ENCODE measurements at regions not wholly inside any gene's neighbourhood (a gene's known extent, or its start where the extent isn't known, plus 50 kb on each side); places are given as distances from the start of the nearest gene placed in this dataset.

DNA sequence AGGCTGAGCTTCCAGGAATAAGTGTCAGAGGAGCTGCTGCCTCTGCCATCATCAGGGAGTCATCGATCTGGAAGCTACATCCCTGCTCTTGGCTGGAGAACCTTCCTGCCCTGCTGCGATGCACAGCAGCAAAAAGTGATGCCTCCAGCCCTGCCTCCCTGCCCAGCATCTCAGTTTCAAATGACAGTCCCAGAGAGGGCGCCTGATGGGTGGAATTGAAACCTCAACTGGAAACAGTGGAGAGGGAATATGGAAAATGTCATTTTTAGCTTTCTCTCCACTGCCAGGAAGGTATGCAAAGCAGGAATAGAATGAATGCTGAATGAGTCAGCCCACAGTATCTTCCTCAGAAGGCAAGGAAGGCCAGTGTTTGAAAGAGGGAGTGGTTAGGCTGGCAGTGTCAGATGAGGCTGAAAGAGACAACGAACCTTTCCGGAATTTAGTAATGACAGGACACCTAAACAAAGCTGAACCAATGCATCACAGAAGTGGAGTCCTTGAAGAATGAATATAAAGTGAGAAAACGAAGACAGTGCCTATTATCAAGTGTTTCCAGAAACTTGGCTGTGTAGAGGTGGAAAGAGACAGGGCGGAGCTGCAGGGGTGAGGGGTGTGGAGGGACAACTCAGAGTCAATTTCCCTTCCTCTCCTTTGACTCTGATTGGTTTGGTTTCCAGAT, 153.9 kb upstream of the NDUFV2 start:
- no peak for ATAC-seq
- TF ChIP-seq, protein P1, sequence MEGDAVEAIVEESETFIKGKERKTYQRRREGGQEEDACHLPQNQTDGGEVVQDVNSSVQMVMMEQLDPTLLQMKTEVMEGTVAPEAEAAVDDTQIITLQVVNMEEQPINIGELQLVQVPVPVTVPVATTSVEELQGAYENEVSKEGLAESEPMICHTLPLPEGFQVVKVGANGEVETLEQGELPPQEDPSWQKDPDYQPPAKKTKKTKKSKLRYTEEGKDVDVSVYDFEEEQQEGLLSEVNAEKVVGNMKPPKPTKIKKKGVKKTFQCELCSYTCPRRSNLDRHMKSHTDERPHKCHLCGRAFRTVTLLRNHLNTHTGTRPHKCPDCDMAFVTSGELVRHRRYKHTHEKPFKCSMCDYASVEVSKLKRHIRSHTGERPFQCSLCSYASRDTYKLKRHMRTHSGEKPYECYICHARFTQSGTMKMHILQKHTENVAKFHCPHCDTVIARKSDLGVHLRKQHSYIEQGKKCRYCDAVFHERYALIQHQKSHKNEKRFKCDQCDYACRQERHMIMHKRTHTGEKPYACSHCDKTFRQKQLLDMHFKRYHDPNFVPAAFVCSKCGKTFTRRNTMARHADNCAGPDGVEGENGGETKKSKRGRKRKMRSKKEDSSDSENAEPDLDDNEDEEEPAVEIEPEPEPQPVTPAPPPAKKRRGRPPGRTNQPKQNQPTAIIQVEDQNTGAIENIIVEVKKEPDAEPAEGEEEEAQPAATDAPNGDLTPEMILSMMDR (IDR thresholded peaks at IDR 0.05) = no peak
- Mint-ChIP-seq H3K27me3 (no peaks in the 10 kb centered on the region), H3K4me3 (no peak overlapping the region), H3K27ac (no peak overlapping the region), H3K4me1 (ENCODE audit: low read depth) (peaks cover 5% of the 10 kb centered on the region), H3K9me3 (no peaks in the 10 kb centered on the region), H3K36me3 (ENCODE audit: low read depth) (no peaks in the 10 kb centered on the region)
- ChIA-PET CTCF (no interaction called here), POLR2A (interaction anchor here (0.6 kb wide), 1 partner anchor 26 kb away, joined by 4 read pairs; no protein-coding TSS in a partner anchor)
- DNase-seq = no peak
- intact Hi-C loops (cut with micrococcal nuclease) = no loop called here

DNA sequence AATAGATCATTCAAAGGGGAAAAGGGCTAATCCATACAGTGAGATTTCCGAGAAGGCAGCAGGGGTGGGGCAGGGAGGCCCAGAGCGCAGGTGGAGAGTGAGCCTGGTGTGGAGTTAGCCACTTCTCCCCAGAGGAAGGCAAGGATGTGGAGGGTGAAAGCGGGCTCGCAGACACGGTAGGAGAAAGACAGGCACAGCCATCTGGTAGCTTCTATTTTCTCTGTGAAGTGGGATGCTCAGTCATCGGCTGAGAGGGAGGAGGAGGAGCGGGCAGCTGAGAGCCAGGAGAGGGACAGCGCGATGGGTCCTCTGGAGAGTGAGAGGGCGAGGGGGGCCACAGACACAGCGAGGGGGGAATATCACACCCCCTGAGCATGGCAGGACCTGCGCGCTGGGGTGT, 153.3 kb upstream of the NDUFV2 start:
- Mint-ChIP-seq H3K36me3 (ENCODE audit: low read depth) (no peaks in the 10 kb centered on the region), H3K4me3 (no peak overlapping the region), H3K27me3 (no peaks in the 10 kb centered on the region), H3K4me1 (ENCODE audit: low read depth) (peaks cover 5% of the 10 kb centered on the region), H3K27ac (no peak overlapping the region), H3K9me3 (no peaks in the 10 kb centered on the region)
- intact Hi-C loops (cut with micrococcal nuclease) = no loop called here
- POLR2A ChIA-PET = interaction anchor here (0.6 kb wide), 1 partner anchor 26 kb away, joined by 4 read pairs; no protein-coding TSS in a partner anchor
- no peak for DNase-seq
- CTCF ChIA-PET = no interaction called here
- ATAC-seq = no peak
- TF ChIP-seq, protein P1 (IDR thresholded peaks at IDR 0.05) = no peak

DNA sequence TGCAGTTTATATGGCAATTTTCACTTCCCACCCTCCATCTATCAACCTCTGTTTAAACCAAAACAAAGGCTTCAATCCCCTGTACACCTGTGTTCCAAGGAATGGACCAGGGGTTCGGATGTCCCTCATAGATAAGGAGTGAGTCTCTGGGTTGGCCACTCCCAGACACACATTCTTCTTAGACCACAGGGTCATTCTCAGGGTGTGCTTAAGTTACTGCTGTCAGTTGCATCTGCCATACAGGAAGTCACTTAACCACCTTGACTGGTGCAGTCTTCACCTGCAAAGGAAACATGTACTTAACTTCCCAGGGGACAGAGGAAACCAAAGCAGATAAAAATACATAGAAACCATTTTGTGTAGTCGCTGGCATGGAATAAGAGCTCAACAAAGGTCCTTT, 151.0 kb upstream of the NDUFV2 start:
- CTCF ChIA-PET = no interaction called here

DNA sequence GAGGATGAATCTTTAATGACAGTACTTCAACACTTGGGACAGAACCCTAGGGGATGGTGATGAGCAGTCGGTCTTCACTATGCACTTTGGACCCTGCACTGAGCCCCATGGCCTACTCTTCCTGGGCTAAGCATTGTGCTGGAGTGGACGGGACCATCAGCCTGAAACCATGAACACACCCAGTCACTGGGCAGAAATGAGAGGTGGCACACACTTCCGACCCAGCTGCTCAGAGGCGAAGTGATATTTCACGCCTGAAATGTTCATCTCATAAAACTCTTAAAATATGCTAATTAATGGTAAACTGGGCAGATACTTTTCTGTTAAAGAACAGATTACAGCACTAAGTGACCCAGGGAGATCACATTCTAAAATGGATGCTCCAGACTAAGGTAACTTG, 150.3 kb upstream of the NDUFV2 start:
- H3K4me3 Mint-ChIP-seq = no peak overlapping the region
- intact Hi-C loops (cut with micrococcal nuclease) = no loop called here
- no peaks in the 10 kb centered on the region for H3K9me3 Mint-ChIP-seq
- TF ChIP-seq, protein P1 (IDR thresholded peaks at IDR 0.05) = no peak
- ATAC-seq (no peak), DNase-seq (no peak)
- CTCF ChIA-PET = no interaction called here
- H3K4me1 Mint-ChIP-seq (ENCODE audit: low read depth) = peaks cover 5% of the 10 kb centered on the region
- H3K27ac Mint-ChIP-seq = no peak overlapping the region
- H3K36me3 Mint-ChIP-seq (ENCODE audit: low read depth) = no peaks in the 10 kb centered on the region
- H3K27me3 Mint-ChIP-seq = no peaks in the 10 kb centered on the region
- POLR2A ChIA-PET = no interaction called here

More for the DNA sequence above, 151.0 kb upstream of the NDUFV2 start:
- TF ChIP-seq, protein P1 (IDR thresholded peaks at IDR 0.05) = no peak
- H3K4me1 Mint-ChIP-seq (ENCODE audit: low read depth) = peaks cover 5% of the 10 kb centered on the region
- no peaks in the 10 kb centered on the region for H3K9me3 Mint-ChIP-seq
- no peaks in the 10 kb centered on the region for H3K36me3 Mint-ChIP-seq (ENCODE audit: low read depth)
- intact Hi-C loops (cut with micrococcal nuclease) = no loop called here
- H3K4me3 Mint-ChIP-seq = no peak overlapping the region
- no peak for DNase-seq
- POLR2A ChIA-PET = no interaction called here
- H3K27me3 Mint-ChIP-seq = no peaks in the 10 kb centered on the region
- no peak overlapping the region for H3K27ac Mint-ChIP-seq
- ATAC-seq = no peak

DNA sequence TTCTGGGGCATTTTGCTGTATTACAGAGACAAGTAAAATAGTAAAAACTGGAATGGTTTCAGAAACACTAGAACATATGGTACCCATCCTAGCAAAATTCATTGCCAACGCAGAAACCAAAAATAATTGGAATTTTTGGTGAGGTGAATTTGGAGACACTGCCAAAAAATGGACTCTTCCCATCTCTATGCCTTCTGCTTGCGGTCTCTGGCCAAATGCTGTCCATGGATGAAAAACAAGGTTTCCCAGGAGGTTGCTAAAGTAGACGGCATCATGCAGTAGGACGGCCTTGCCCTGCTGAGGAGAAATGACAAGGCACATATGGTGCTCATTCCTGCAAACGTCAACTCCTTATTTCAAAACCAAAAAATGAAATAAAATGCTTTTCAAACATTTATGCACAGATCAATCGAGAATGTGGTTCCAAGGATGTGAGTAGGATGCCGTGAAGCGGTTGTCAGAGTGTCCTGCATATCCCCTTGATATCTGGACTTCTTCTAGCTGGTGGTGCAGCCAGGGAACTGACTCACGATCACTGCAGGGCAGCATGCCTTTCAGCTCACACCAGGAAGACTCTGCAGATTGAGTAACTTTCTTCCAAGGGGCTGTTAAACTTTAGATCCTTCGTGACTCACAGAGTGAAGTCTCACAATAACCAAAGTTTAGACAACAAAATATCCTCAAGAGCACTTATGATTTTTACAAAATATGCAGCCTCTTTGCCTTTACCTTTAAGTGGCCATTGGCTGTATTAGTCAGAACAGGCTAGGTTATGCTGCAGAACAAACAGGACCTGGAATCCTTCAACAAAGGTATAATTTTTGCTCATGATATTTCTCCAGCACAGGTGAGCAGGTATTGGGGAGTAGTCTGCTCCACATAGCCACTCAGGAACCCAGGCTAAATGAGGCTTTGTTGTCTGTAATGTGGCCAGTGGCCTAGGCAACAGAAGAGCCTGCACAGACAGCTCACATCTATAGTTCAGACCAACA, 149.4 kb upstream of the NDUFV2 start:
- Mint-ChIP-seq H3K9me3 (no peaks in the 10 kb centered on the region), H3K36me3 (ENCODE audit: low read depth) (no peaks in the 10 kb centered on the region), H3K27me3 (no peaks in the 10 kb centered on the region), H3K4me3 (no peak overlapping the region), H3K27ac (no peak overlapping the region), H3K4me1 (ENCODE audit: low read depth) (peaks cover 5% of the 10 kb centered on the region)
- ATAC-seq (no peak), DNase-seq (no peak)
- intact Hi-C loops (cut with micrococcal nuclease) = no loop called here
- ChIA-PET CTCF (no interaction called here), POLR2A (no interaction called here)
- TF ChIP-seq, protein P1 (IDR thresholded peaks at IDR 0.05) = no peak
